ENCODE measurements at regions not wholly inside any gene's neighbourhood (a gene's known extent, or its start where the extent isn't known, plus 50 kb on each side); places are given as distances from the start of the nearest gene placed in this dataset.

- no peak overlapping the region for H3K27ac ChIP-seq (ENCODE audit: low read depth in 1 of 2, low read length in 2 of 2)
- no peak overlapping the region for H3K4me3 ChIP-seq (replicated peaks in 1 of 3; ENCODE audit: low read depth in 2 of 3, low read length in 3 of 3)
- 50% methylated on average over 1 of the region's 4 CpGs for WGBS (ENCODE audit: insufficient coverage)
- H3K36me3 Mint-ChIP-seq: no peaks in the 10 kb centered on the region
- peaks cover 31 to 35% of the 10 kb centered on the region in 2 donors for H3K4me1 ChIP-seq (ENCODE audit: control insufficient read depth in 1 of 2, insufficient read depth in 2 of 2, low read length in 2 of 2)
- H3K27me3 ChIP-seq (ENCODE audit: control insufficient read depth in 2 of 2, insufficient read depth in 2 of 2, low read length in 2 of 2): no peaks in the 10 kb centered on the region
- H4K20me1 ChIP-seq (ENCODE audit: insufficient read depth, low read length): no peaks in the 10 kb centered on the region
- no peak overlapping the region for H2AFZ ChIP-seq (ENCODE audit: insufficient read depth, low read depth, low read length, poor library complexity, severe bottlenecking)
- peaks cover 0 to under 1% of the 10 kb centered on the region in 2 donors for H3K9me3 ChIP-seq (replicated peaks in 1 of 2; ENCODE audit: control insufficient read depth in 1 of 2, insufficient read depth in 1 of 2, low read length in 2 of 2)
- H3K79me2 ChIP-seq (ENCODE audit: insufficient read depth, low read length): no peaks in the 10 kb centered on the region
- H3K4me3 Mint-ChIP-seq: no peak overlapping the region
- H3K36me3 ChIP-seq (replicated peaks in 1 of 2; ENCODE audit: control insufficient read depth in 1 of 2, insufficient read depth in 2 of 2, low read length in 2 of 2): no peaks in the 10 kb centered on the region
- peaks cover 3 to 6% (median 4%) of the 10 kb centered on the region in 7 donors for H3K9me3 Mint-ChIP-seq
- H3K27ac Mint-ChIP-seq: peak overlapping the region in 1 of 7 donors; percentile 58
- no peak overlapping the region for H3K4me2 ChIP-seq (replicated peaks; ENCODE audit: extremely low read depth, low read length, poor library complexity, severe bottlenecking)
- no peak for DNase-seq
- TF ChIP-seq, protein P1, sequence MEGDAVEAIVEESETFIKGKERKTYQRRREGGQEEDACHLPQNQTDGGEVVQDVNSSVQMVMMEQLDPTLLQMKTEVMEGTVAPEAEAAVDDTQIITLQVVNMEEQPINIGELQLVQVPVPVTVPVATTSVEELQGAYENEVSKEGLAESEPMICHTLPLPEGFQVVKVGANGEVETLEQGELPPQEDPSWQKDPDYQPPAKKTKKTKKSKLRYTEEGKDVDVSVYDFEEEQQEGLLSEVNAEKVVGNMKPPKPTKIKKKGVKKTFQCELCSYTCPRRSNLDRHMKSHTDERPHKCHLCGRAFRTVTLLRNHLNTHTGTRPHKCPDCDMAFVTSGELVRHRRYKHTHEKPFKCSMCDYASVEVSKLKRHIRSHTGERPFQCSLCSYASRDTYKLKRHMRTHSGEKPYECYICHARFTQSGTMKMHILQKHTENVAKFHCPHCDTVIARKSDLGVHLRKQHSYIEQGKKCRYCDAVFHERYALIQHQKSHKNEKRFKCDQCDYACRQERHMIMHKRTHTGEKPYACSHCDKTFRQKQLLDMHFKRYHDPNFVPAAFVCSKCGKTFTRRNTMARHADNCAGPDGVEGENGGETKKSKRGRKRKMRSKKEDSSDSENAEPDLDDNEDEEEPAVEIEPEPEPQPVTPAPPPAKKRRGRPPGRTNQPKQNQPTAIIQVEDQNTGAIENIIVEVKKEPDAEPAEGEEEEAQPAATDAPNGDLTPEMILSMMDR (IDR thresholded peaks at IDR 0.05): no peak
- peaks cover 40% of the 10 kb centered on the region for H3K4me1 Mint-ChIP-seq
- H3K9ac ChIP-seq (ENCODE audit: insufficient read depth, low read length, poor library complexity, severe bottlenecking): no peak overlapping the region
- H3K27me3 Mint-ChIP-seq (ENCODE audit: low read depth in 3 of 3): peaks cover 0 to 3% (median 0%) of the 10 kb centered on the region in 3 donors
- intact Hi-C loops (cut with micrococcal nuclease): no loop called here
These were observed 273.1 kb downstream of the CLIC5 start for GRCh38 chr6:45742591-45742990.

DNA sequence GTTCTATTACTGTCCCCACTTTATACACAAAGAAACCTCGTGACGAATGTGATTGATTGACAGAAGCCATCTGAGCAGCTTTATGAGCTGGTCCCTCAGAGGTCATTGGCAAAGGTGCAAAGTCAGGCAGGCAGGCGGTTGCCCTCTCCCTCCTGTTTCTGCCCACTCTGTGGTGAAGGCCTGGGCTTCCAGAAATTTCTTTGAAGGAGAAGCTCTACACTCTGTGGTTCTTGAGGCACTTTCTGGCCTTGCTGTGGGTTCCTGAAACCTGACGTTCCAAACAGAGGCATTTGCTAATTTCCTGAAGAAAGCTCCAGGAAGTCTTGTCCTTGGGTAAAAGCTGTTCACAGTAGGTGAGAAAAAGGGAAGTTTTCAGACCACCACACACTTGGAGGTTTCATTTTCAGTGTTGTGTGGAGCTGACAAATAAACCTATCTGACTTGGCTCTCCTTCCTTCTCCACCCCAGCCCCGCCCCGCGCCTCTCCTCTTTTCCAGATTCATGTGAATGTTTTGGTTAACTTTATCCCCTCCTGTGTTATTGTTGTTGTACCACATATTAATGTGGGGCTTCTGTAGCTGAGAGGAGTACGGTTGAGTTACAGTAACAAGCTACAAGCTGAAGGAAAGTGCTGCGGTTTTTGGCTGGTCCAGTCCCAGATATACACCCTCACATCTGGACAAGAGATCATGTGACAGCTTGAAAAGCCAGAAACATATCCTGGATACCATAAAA, 274.1 kb downstream of the CLIC5 start:
- peak overlapping the region; percentile 39 to 75 for H3K27ac ChIP-seq (ENCODE audit: low read depth in 1 of 2, low read length in 2 of 2)
- Mint-ChIP-seq H3K27me3 (ENCODE audit: low read depth in 3 of 3) (peaks cover 0 to 1% (median 0%) of the 10 kb centered on the region in 3 donors), H3K36me3 (no peaks in the 10 kb centered on the region), H3K27ac (peak overlapping the region; percentile 58 to 89 (median 84)), H3K9me3 (peaks cover 0 to 2% (median 0%) of the 10 kb centered on the region in 7 donors), H3K4me1 (peaks cover 48% of the 10 kb centered on the region), H3K4me3 (peak overlapping the region; percentile 47 to 79)
- peak; percentile 40 to 62 (median 61) for DNase-seq
- peak overlapping the region in 2 of 3 experiments; percentile 23 to 55 for H3K4me3 ChIP-seq (replicated peaks in 1 of 3; ENCODE audit: low read depth in 2 of 3, low read length in 3 of 3)
- H3K27me3 ChIP-seq (ENCODE audit: control insufficient read depth in 2 of 2, insufficient read depth in 2 of 2, low read length in 2 of 2): no peaks in the 10 kb centered on the region
- TF ChIP-seq, protein P1 (IDR thresholded peaks at IDR 0.05): no peak
- peaks cover 35% of the 10 kb centered on the region in 2 donors for H3K4me1 ChIP-seq (ENCODE audit: control insufficient read depth in 1 of 2, insufficient read depth in 2 of 2, low read length in 2 of 2)
- H4K20me1 ChIP-seq (ENCODE audit: insufficient read depth, low read length): no peaks in the 10 kb centered on the region
- H3K9me3 ChIP-seq (replicated peaks in 1 of 2; ENCODE audit: control insufficient read depth in 1 of 2, insufficient read depth in 1 of 2, low read length in 2 of 2): no peaks in the 10 kb centered on the region
- H2AFZ ChIP-seq (ENCODE audit: insufficient read depth, low read depth, low read length, poor library complexity, severe bottlenecking): peak overlapping the region; percentile 61
- intact Hi-C loops (cut with micrococcal nuclease): no loop called here
- H3K36me3 ChIP-seq (replicated peaks in 1 of 2; ENCODE audit: control insufficient read depth in 1 of 2, insufficient read depth in 2 of 2, low read length in 2 of 2): no peaks in the 10 kb centered on the region
- 9% methylated on average over 3 of the region's 9 CpGs for WGBS (ENCODE audit: insufficient coverage)
- no peaks in the 10 kb centered on the region for H3K79me2 ChIP-seq (ENCODE audit: insufficient read depth, low read length)
- H3K4me2 ChIP-seq (replicated peaks; ENCODE audit: extremely low read depth, low read length, poor library complexity, severe bottlenecking): peak overlapping the region; percentile 64
- H3K9ac ChIP-seq (ENCODE audit: insufficient read depth, low read length, poor library complexity, severe bottlenecking): peak overlapping the region; percentile 20
